HG02884 (cell line): ENCODE measurements at regions not wholly inside any gene's neighbourhood (a gene's known extent, or its start where the extent isn't known, plus 50 kb on each side); places are given as distances from the start of the nearest gene placed in this dataset.
A peak's percentile ranks its signal among the peaks of the same experiment; 100 is the strongest.

Experiments
- ATAC-seq: cut with Tn5 transposase; IDR thresholded peaks from one replicate; pipeline ENCODE4 v1.9.1; 2021; ENCODE audit warnings: mild to moderate bottlenecking, moderate library complexity; ENCODE audit not compliant: unreplicated experiment

GRCh38 chr10:69738858-69739435 is 62.8 kb upstream of the COL13A1 start:
- no peak for ATAC-seq

DNA sequence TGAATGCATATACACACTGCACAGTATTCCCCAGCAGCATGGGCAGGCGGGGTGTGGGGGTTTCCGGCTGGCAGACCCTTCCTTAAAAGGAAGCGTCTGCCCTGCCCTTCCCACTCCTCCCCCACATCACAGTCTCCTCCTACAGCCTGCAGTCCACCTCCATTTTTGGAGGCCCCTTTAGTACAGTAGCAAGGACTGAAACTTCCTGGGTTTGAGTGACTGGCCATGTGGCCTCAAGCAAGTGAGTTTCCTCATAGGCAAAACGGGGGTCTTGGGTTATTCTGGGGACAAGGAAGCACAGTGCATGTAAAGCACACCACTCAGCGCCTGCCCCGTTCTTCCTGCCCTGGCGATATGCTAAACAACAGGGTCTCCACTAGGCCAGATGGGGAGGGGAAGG is 62.1 kb upstream of the COL13A1 start:
- ATAC-seq, result no peak

DNA sequence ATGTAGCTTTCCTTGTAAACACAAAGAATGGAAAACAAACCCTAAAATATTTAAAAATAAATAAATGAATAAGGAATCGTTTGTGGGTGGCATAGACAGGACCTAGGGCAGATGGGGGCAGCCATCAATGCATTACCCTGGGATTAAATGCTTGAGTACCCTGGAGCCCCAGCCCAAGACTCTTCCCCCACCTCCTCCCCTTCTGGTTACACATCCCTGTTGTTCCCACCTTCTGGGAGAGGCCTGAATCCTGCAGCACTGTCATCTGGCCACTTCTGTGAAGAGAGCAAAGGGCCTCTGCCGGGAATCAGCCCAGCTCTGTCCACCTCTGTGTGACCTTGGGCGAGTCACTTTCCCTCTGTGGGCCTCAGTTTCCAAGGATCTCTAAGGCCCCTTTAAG is 61.6 kb upstream of the COL13A1 start:
- no peak for ATAC-seq

- ATAC-seq, result no peak
Observed at GRCh38 chr10:69741252-69741651, 60.5 kb upstream of the COL13A1 start.

DNA sequence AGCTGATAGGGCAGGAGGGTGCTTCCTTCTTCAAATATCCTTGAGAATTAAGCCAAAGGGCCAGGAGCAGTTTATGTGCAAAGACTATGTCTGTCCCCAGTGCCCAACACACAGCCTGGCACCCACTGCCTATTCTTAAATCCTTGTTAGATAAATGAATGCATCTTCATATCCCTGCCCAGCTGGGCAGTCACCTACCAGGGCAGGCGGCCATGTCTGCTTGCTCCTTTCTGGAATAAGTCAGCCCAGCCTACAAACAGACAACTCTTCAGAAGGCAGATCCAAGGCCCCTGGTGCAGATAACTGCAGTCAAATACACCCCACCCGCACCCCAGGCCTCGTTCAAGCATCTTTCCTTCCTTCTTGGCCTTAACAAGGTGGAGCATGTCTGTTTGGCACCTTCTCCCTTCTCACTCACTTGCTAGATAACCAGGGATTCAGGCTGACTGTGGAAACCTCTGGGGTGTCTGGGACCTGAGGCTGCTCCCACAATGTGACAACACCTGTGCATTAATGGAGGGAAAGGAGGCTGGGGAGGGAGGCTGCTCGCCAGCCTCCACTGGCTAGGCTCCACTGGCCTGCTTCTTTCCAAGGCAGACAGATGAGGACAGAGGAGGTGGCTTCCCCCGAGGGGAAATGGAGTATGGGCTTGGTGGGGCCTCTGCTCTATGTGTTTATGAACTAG is 59.9 kb upstream of the COL13A1 start:
- ATAC-seq, result no peak

GRCh38 chr10:69742356-69742695 is 59.4 kb upstream of the COL13A1 start:
- ATAC-seq, result no peak

- no peak for ATAC-seq
Observed at GRCh38 chr10:69742928-69743602, 58.6 kb upstream of the COL13A1 start.

DNA sequence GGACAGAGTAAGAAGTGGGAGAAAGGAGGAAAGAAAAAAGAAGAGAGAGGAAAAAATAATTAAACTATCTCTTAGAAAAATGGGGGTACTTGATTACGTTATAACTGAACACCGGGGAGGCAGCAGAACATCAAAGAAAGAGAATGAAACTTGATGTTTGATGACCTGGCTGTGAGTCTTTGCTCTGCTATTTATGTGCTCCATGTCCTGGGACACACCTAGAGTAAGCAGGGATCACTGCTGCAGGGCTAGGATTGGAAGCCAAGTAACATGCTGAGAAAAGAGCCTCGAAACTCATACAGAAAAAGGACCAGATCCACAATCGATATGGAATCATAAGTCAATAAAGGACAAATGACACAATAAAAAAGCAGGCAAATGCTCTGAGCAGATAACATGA is 56.7 kb upstream of the COL13A1 start:
- ATAC-seq, result no peak

DNA sequence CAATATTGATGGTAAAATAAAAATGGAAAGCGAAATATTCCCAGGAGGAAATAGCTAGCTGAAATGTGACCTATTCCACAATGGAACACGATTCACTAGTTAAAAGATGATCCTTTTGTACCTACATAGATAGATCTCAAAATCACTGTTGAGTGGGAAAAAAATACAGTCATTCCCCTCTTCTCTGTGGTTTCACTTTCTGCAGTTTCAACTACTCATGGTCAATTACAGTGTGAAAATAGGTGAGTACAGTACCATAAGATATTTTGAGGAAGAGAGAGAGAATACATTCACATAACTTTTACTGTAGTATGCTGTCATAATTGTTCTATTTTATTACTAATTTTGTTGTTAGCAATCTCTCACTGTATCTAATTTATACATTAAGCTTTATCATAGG is 56.0 kb upstream of the COL13A1 start:
- ATAC-seq, result peak; percentile 70

- no peak for ATAC-seq
Observed at GRCh38 chr10:69747179-69747578, 54.5 kb upstream of the COL13A1 start.

DNA sequence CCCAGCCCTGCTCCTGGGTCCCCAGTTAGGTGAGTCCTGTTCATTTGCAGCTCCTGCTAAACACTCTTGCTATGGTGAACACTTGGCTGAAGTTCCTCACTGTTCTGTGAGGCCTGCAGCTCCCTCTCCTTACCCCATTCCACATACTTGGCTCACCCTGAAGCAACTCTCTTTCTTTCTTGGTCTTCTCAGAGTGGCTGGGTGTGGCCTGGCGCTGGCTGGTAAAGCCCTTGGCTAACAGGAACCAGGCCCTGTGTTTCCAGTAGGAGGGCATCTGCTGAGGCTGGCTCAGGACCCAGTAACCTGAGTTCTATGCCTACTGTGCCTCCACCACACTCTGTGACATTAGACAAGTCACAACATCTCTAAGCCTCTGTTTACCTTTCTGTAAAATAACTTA is 53.1 kb upstream of the COL13A1 start:
- no peak for ATAC-seq

- no peak for ATAC-seq
Observed at GRCh38 chr10:69749178-69750010, 52.3 kb upstream of the COL13A1 start.

GRCh38 chr10:69750011-69750373 is 51.7 kb upstream of the COL13A1 start:
- ATAC-seq, result no peak

GRCh38 chr10:69750725-69751124 is 51.0 kb upstream of the COL13A1 start:
- no peak for ATAC-seq

- no peak for ATAC-seq
Observed at GRCh38 chr10:69751214-69751613, 50.5 kb upstream of the COL13A1 start.
